HL-60 (cell line): ENCODE measurements at regions not wholly inside any gene's neighbourhood (a gene's known extent, or its start where the extent isn't known, plus 50 kb on each side); places are given as distances from the start of the nearest gene placed in this dataset.

Experiments
- POLR2AphosphoS5 ChIP-seq: IDR thresholded peaks from 2 replicates; pipeline ENCODE4 v1.6.1; 2012; ENCODE audit warnings: low read depth
- SPI1 ChIP-seq: IDR thresholded peaks from 2 replicates; pipeline ENCODE4 v1.6.1; 2012; ENCODE audit warnings: low read depth, mild to moderate bottlenecking, borderline replicate concordance
- TF ChIP-seq, protein P1 (sequence below): IDR thresholded peaks from one replicate; pipeline ENCODE4 v1.5.1; 2011; ENCODE audit warnings: low read length, control low read depth, inconsistent platforms; ENCODE audit not compliant: insufficient read depth
- TF ChIP-seq, protein P2 (sequence below): IDR thresholded peaks from 2 replicates; pipeline ENCODE4 v1.6.1; 2012; ENCODE audit warnings: low read depth; ENCODE audit not compliant: insufficient replicate concordance

GRCh38 chr10:107865691-107866090 lies 701.2 kb upstream of the SORCS1 start:
- TF ChIP-seq, protein P1, sequence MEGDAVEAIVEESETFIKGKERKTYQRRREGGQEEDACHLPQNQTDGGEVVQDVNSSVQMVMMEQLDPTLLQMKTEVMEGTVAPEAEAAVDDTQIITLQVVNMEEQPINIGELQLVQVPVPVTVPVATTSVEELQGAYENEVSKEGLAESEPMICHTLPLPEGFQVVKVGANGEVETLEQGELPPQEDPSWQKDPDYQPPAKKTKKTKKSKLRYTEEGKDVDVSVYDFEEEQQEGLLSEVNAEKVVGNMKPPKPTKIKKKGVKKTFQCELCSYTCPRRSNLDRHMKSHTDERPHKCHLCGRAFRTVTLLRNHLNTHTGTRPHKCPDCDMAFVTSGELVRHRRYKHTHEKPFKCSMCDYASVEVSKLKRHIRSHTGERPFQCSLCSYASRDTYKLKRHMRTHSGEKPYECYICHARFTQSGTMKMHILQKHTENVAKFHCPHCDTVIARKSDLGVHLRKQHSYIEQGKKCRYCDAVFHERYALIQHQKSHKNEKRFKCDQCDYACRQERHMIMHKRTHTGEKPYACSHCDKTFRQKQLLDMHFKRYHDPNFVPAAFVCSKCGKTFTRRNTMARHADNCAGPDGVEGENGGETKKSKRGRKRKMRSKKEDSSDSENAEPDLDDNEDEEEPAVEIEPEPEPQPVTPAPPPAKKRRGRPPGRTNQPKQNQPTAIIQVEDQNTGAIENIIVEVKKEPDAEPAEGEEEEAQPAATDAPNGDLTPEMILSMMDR: no peak
- TF ChIP-seq, protein P2, sequence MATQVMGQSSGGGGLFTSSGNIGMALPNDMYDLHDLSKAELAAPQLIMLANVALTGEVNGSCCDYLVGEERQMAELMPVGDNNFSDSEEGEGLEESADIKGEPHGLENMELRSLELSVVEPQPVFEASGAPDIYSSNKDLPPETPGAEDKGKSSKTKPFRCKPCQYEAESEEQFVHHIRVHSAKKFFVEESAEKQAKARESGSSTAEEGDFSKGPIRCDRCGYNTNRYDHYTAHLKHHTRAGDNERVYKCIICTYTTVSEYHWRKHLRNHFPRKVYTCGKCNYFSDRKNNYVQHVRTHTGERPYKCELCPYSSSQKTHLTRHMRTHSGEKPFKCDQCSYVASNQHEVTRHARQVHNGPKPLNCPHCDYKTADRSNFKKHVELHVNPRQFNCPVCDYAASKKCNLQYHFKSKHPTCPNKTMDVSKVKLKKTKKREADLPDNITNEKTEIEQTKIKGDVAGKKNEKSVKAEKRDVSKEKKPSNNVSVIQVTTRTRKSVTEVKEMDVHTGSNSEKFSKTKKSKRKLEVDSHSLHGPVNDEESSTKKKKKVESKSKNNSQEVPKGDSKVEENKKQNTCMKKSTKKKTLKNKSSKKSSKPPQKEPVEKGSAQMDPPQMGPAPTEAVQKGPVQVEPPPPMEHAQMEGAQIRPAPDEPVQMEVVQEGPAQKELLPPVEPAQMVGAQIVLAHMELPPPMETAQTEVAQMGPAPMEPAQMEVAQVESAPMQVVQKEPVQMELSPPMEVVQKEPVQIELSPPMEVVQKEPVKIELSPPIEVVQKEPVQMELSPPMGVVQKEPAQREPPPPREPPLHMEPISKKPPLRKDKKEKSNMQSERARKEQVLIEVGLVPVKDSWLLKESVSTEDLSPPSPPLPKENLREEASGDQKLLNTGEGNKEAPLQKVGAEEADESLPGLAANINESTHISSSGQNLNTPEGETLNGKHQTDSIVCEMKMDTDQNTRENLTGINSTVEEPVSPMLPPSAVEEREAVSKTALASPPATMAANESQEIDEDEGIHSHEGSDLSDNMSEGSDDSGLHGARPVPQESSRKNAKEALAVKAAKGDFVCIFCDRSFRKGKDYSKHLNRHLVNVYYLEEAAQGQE: no peak
- TF ChIP-seq POLR2AphosphoS5: no peak
- TF ChIP-seq SPI1: no peak
